B cell (primary cell): ENCODE measurements at regions not wholly inside any gene's neighbourhood (a gene's known extent, or its start where the extent isn't known, plus 50 kb on each side); places are given as distances from the start of the nearest gene placed in this dataset.

Source experiments
- ATAC-seq: fragments of 200-7000 bp; cut with Tn5 transposase; one replicate; pipeline ENCODE4 v1.10.0; 2021; ENCODE audit warnings: low read depth, mild to moderate bottlenecking, moderate number of reproducible peaks, moderate library complexity
- CTCF ChIA-PET: fragments of 350-600 bp; sonication (Branson Sonifier 250); formaldehyde crosslinking; loops from one replicate; lab custom pipeline; 2021; ENCODE audit warnings: antibody characterized with exemption, inconsistent platforms; lab: Charles Lee
- POLR2A ChIA-PET: fragments of 350-600 bp; sonication (Branson Sonifier 250); formaldehyde crosslinking; loops from one replicate; lab custom pipeline; 2021; ENCODE audit warnings: antibody characterized with exemption; lab: Charles Lee
- DNase-seq: peaks from one replicate; pipeline ENCODE4 v3.0.0; 2013
- H2AFZ ChIP-seq: 2 replicates; pipeline ENCODE4 v1.6.1; 2012; ENCODE audit warnings: mild to moderate bottlenecking, low read depth, low read length; ENCODE audit not compliant: insufficient read depth, poor library complexity, severe bottlenecking
- H3K27ac ChIP-seq, 2 donors: 1 replicate in 1 of 2; 2 replicates in 1 of 2; pipeline ENCODE4 v1.5.1; 2012 to 2013; ENCODE audit warnings: low read length in 2 of 2, mild to moderate bottlenecking in 2 of 2, moderate library complexity in 1 of 2
- H3K27me3 ChIP-seq, 4 experiments: fragments of 200-600 bp in 1 of 4; sonication (generic) in 1 of 4; replicated peaks in 1 of 4; 1 replicate in 2 of 4; 2 replicates in 2 of 4; pipeline versions ENCODE4 v1.6.1 to v1.7.0; 2013 to 2016; ENCODE audit warnings: low read length in 3 of 4, mild to moderate bottlenecking in 2 of 4, mixed read lengths in 1 of 4, moderate library complexity in 1 of 4; ENCODE audit not compliant: insufficient read depth in 4 of 4, control insufficient read depth in 3 of 4; ENCODE audit errors: control extremely low read depth in 1 of 4
- H3K36me3 ChIP-seq, 2 experiments: replicated peaks in 1 of 2; 1 replicate in 1 of 2; 2 replicates in 1 of 2; pipeline versions ENCODE4 v1.6.1 to v1.7.1; 2013; ENCODE audit warnings: low read length in 1 of 2; ENCODE audit not compliant: insufficient read depth in 2 of 2, control insufficient read depth in 1 of 2; ENCODE audit errors: control extremely low read depth in 1 of 2, extremely low read depth in 1 of 2
- H3K4me1 ChIP-seq, 2 donors: fragments of 200-600 bp in 1 of 2; sonication (generic) in 1 of 2; 1 replicate in 1 of 2; 2 replicates in 1 of 2; pipeline versions ENCODE4 v1.5.1 to v1.6.1; 2013 to 2017; ENCODE audit warnings: low read length in 2 of 2; ENCODE audit not compliant: control insufficient read depth in 2 of 2, insufficient read depth in 2 of 2
- H3K4me2 ChIP-seq: replicated peaks from 2 replicates; pipeline ENCODE3; 2012; ENCODE audit warnings: mild to moderate bottlenecking, low read depth, low read length; ENCODE audit not compliant: poor library complexity, severe bottlenecking
- H3K4me3 ChIP-seq, 5 experiments: fragments of 200-600 bp in 1 of 5; sonication (generic) in 1 of 5; 1 replicate in 3 of 5; 2 replicates in 2 of 5; pipeline versions ENCODE4 v1.5.1 to v1.7.0; 2011 to 2016; ENCODE audit warnings: low read length in 4 of 5, mild to moderate bottlenecking in 4 of 5, low read depth in 2 of 5, control low read depth in 1 of 5, moderate library complexity in 1 of 5; ENCODE audit not compliant: insufficient read depth in 1 of 5; ENCODE audit errors: control extremely low read depth in 1 of 5, extremely low read depth in 1 of 5
- H3K79me2 ChIP-seq: fragments of 200-600 bp; sonication (generic); one replicate; pipeline ENCODE4 v1.6.0; 2016; ENCODE audit warnings: low read length; ENCODE audit not compliant: control insufficient read depth, insufficient read depth
- H3K9ac ChIP-seq: fragments of 200-600 bp; sonication (generic); 2 replicates; pipeline ENCODE4 v1.6.1; 2017; ENCODE audit warnings: mild to moderate bottlenecking, low read length, moderate library complexity
- H3K9me3 ChIP-seq, 3 donors: one replicate each; pipeline versions ENCODE4 v1.6.1 to v1.7.1; 2013; ENCODE audit warnings: low read length in 2 of 3; ENCODE audit not compliant: control insufficient read depth in 2 of 3, insufficient read depth in 1 of 3; ENCODE audit errors: control extremely low read depth in 1 of 3
- H4K20me1 ChIP-seq: 2 replicates; pipeline ENCODE4 v1.6.0; 2012; ENCODE audit warnings: mild to moderate bottlenecking, low read length; ENCODE audit not compliant: insufficient read depth, control insufficient read depth, poor library complexity, severe bottlenecking
- H3K27ac Mint-ChIP-seq: one replicate; pipeline ENCODE4 v1.8.0; 2021; ENCODE audit warnings: mixed read lengths
- H3K27me3 Mint-ChIP-seq: one replicate; pipeline ENCODE4 v1.8.0; 2021; ENCODE audit warnings: mixed read lengths
- H3K4me1 Mint-ChIP-seq: one replicate; pipeline ENCODE4 v1.8.0; 2021; ENCODE audit warnings: mixed read lengths
- H3K4me3 Mint-ChIP-seq: one replicate; pipeline ENCODE4 v1.8.0; 2021; ENCODE audit warnings: mixed read lengths
- H3K9me3 Mint-ChIP-seq: one replicate; pipeline ENCODE4 v1.8.0; 2022; ENCODE audit warnings: mixed read lengths; ENCODE audit not compliant: insufficient read depth
- CTCF ChIP-seq: fragments of 200-600 bp; IDR thresholded peaks from one replicate; pipeline ENCODE4 v1.8.0; 2022; ENCODE audit warnings: antibody characterized with exemption, mild to moderate bottlenecking
- EZH2 ChIP-seq: IDR thresholded peaks from 2 replicates; pipeline ENCODE4 v1.6.1; 2012; ENCODE audit warnings: borderline replicate concordance, low read depth, mild to moderate bottlenecking, moderate library complexity, low read length; ENCODE audit not compliant: insufficient read depth, poor library complexity, severe bottlenecking
- WGBS: methylation state at CpG from one replicate; pipeline ENCODE4 v1.1.5; 2013; ENCODE audit warnings: missing lambda C conversion rate; ENCODE audit not compliant: insufficient coverage; 5-methylcytosine and 5-hydroxymethylcytosine counted together
- intact Hi-C: fragments of 100-400 bp; cut with micrococcal nuclease; formaldehyde crosslinking; loops from one replicate; pipeline ENCODE4 v1.10.0; 2022

GRCh38 chr12:132437943-132438700 is 51.8 kb upstream of the FBRSL1 start:
- H3K4me3 ChIP-seq: no peak overlapping the region
- peaks cover 0 to 4% (median 2%) of the 10 kb centered on the region in 4 experiments for H3K27me3 ChIP-seq
- Mint-ChIP-seq H3K4me3 (peak overlapping the region; percentile 3), H3K4me1 (peaks cover 56% of the 10 kb centered on the region), H3K9me3 (no peaks in the 10 kb centered on the region), H3K27ac (no peak overlapping the region), H3K27me3 (no peaks in the 10 kb centered on the region)
- no peak overlapping the region for H3K9ac ChIP-seq
- H3K36me3 ChIP-seq: peaks cover 0 to 2% of the 10 kb centered on the region in 2 experiments
- peaks cover 18% of the 10 kb centered on the region for H3K79me2 ChIP-seq
- ATAC-seq (no peak), DNase-seq (no peak)
- no peaks in the 10 kb centered on the region for H4K20me1 ChIP-seq
- ChIA-PET POLR2A (interaction anchor here (0.7 to 0.8 kb wide), 2 partner anchors 23 to 68 kb away, joined by 4 read pairs; no protein-coding TSS in a partner anchor), CTCF (no interaction called here)
- intact Hi-C loops: no loop called here
- no peak overlapping the region for H3K27ac ChIP-seq
- H3K9me3 ChIP-seq: peaks cover 0 to 24% (median 3%) of the 10 kb centered on the region in 3 donors
- 64% methylated on average over 26 of the region's 30 CpGs for WGBS
- peaks cover 53 to 75% of the 10 kb centered on the region in 2 donors for H3K4me1 ChIP-seq
- H2AFZ ChIP-seq: no peak overlapping the region
- H3K4me2 ChIP-seq: peak overlapping the region; percentile 74
- no peak for TF ChIP-seq CTCF
- TF ChIP-seq EZH2: no peak

- H3K4me1 Mint-ChIP-seq: peaks cover 59% of the 10 kb centered on the region
- POLR2A ChIA-PET: interaction anchor here (0.7 to 0.8 kb wide), 2 partner anchors 22 to 69 kb away, joined by 4 read pairs; no protein-coding TSS in a partner anchor
Observed at GRCh38 chr12:132437252-132437932, 52.6 kb upstream of the FBRSL1 start.

More at GRCh38 chr12:132437252-132437932, 52.6 kb upstream of the FBRSL1 start:
- H3K4me1 ChIP-seq: peaks cover 59 to 80% of the 10 kb centered on the region in 2 donors
- peak overlapping the region; percentile 74 for H3K4me2 ChIP-seq
- H3K27ac ChIP-seq: no peak overlapping the region
- H3K9ac ChIP-seq: no peak overlapping the region
- H3K4me3 Mint-ChIP-seq: no peak overlapping the region
- H3K9me3 ChIP-seq: peaks cover 0 to 24% (median 3%) of the 10 kb centered on the region in 3 donors
- no peaks in the 10 kb centered on the region for H3K27me3 Mint-ChIP-seq
- H3K79me2 ChIP-seq: peaks cover 18% of the 10 kb centered on the region
- no peak overlapping the region for H2AFZ ChIP-seq
- DNase-seq (no peak), ATAC-seq (no peak)
- TF ChIP-seq CTCF (no peak), EZH2 (no peak)
- intact Hi-C loops: no loop called here
- WGBS: 31% methylated on average over 11 of the region's 15 CpGs
- H3K4me3 ChIP-seq: no peak overlapping the region
- H3K36me3 ChIP-seq: no peaks in the 10 kb centered on the region
- peak overlapping the region; percentile 53 for H3K27ac Mint-ChIP-seq
- no peaks in the 10 kb centered on the region for H3K9me3 Mint-ChIP-seq
- H3K27me3 ChIP-seq: peaks cover 0 to 4% (median 2%) of the 10 kb centered on the region in 4 experiments
- CTCF ChIA-PET: no interaction called here
- H4K20me1 ChIP-seq: no peaks in the 10 kb centered on the region
